ENCODE measurements at regions not wholly inside any gene's neighbourhood (a gene's known extent, or its start where the extent isn't known, plus 50 kb on each side); places are given as distances from the start of the nearest gene placed in this dataset.
A peak's percentile ranks its signal among the peaks of the same experiment; 100 is the strongest.

- Histone ChIP-seq H2AFZ (ENCODE audit: low read depth, low read length) (no peak overlapping the region), H3K4me2 (ENCODE audit: insufficient read depth, low read length) (no peak overlapping the region), H3K4me3 (no peak overlapping the region), H3K4me1 (replicated peaks in 1 of 2; ENCODE audit: control insufficient read depth in 2 of 2, insufficient read depth in 2 of 2, low read length in 2 of 2) (no peaks in the 10 kb centered on the region), H3K79me2 (ENCODE audit: control insufficient read depth, insufficient read depth, low read length) (no peaks in the 10 kb centered on the region), H4K20me1 (replicated peaks; ENCODE audit: control insufficient read depth, insufficient read depth, low read length) (no peaks in the 10 kb centered on the region), H3K27me3 (ENCODE audit: control insufficient read depth in 2 of 2, insufficient read depth in 2 of 2, low read length in 2 of 2) (peaks cover 15 to 31% of the 10 kb centered on the region in 2 experiments; a peak in 4 of 5 replicates), H3K36me3 (ENCODE audit: control insufficient read depth, insufficient read depth, low read length) (no peaks in the 10 kb centered on the region), H3K27ac (ENCODE audit: extremely low read depth, low read depth, low read length) (no peak overlapping the region), H3K9ac (ENCODE audit: insufficient read depth in 1 of 2, low read depth in 2 of 2, low read length in 2 of 2) (no peak overlapping the region), H3K9me3 (replicated peaks; ENCODE audit: control insufficient read depth, insufficient read depth, low read depth, low read length) (no peaks in the 10 kb centered on the region), H3K9me1 (ENCODE audit: control insufficient read depth, insufficient read depth, low read length) (no peaks in the 10 kb centered on the region)
- in situ Hi-C loops (cut with MboI) (no loop called here), intact Hi-C loops (cut with micrococcal nuclease) (no loop called here)
- no TSS peak for BruUV-seq (replicated peaks)
- no peak for FAIRE-seq
- ChIA-PET POLR2A (no interaction called here), CTCF (ENCODE audit: low intra/inter-chr PET ratio) (no interaction called here)
- no peak for DNase-seq (ENCODE audit: extremely low read depth in 1 of 4, low spot score in 3 of 4)
- 0% methylated on average over 6 of the region's 7 CpGs for WGBS (ENCODE audit: insufficient coverage, low coverage, missing lambda C conversion rate)
- no peak for TF ChIP-seq CEBPG (CRISPR knock-in tag; IDR thresholded peaks at IDR 0.05)
- no peak for TF ChIP-seq CEBPG (tag; conservative IDR thresholded peaks at IDR 0.05 in 1 of 2, IDR thresholded peaks at IDR 0.05 in 1 of 2)
- TF ChIP-seq RAD21 (CRISPR knock-in tag; conservative IDR thresholded peaks at IDR 0.05 in 1 of 2, IDR thresholded peaks at IDR 0.05 in 1 of 2): 0 out of 4 replicates have a peak, but pooled peaks of 1 of the 2 experiments have one; percentile 8
- TF ChIP-seq ESRRB (CRISPR knock-in tag; IDR thresholded peaks at IDR 0.05; ENCODE audit: borderline replicate concordance): no peak
- TF ChIP-seq, protein P1, sequence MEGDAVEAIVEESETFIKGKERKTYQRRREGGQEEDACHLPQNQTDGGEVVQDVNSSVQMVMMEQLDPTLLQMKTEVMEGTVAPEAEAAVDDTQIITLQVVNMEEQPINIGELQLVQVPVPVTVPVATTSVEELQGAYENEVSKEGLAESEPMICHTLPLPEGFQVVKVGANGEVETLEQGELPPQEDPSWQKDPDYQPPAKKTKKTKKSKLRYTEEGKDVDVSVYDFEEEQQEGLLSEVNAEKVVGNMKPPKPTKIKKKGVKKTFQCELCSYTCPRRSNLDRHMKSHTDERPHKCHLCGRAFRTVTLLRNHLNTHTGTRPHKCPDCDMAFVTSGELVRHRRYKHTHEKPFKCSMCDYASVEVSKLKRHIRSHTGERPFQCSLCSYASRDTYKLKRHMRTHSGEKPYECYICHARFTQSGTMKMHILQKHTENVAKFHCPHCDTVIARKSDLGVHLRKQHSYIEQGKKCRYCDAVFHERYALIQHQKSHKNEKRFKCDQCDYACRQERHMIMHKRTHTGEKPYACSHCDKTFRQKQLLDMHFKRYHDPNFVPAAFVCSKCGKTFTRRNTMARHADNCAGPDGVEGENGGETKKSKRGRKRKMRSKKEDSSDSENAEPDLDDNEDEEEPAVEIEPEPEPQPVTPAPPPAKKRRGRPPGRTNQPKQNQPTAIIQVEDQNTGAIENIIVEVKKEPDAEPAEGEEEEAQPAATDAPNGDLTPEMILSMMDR (IDR thresholded peaks at IDR 0.05 in 2 of 3, conservative IDR thresholded peaks at IDR 0.05 in 1 of 3; ENCODE audit: insufficient read depth in 2 of 3, low read depth in 1 of 3, low read length in 3 of 3): 0 out of 6 replicates have a peak, but pooled peaks of 1 of the 3 experiments have one; percentile 7
- no peak for ATAC-seq
Measured at GRCh38 chr1:87167848-87168525, 160.7 kb upstream of the LMO4 start.
